Sigmoid colon (tissue), 6 donors: ENCODE measurements at regions not wholly inside any gene's neighbourhood (a gene's known extent, or its start where the extent isn't known, plus 50 kb on each side); places are given as distances from the start of the nearest gene placed in this dataset.

Source experiments
- DNase-seq: peaks from one replicate; pipeline ENCODE4 v3.0.0-alpha.2; 2019
- H3K27ac ChIP-seq, 4 donors: fragments of 200-600 bp; sonication (generic); one replicate each; pipeline ENCODE4 v1.5.1; 2016 to 2019; ENCODE audit warnings: mild to moderate bottlenecking in 1 of 4
- H3K27me3 ChIP-seq, 3 donors: fragments of 200-600 bp; sonication (generic); one replicate each; pipeline ENCODE4 v1.5.1; 2019; ENCODE audit warnings: mild to moderate bottlenecking in 1 of 3
- H3K36me3 ChIP-seq, 4 donors: fragments of 200-600 bp; sonication (generic); one replicate each; pipeline ENCODE4 v1.5.1; 2016 to 2019
- H3K4me1 ChIP-seq, 4 donors: fragments of 200-600 bp; sonication (generic); one replicate each; pipeline ENCODE4 v1.5.1; 2017 to 2019
- H3K4me3 ChIP-seq, 4 donors: fragments of 200-600 bp; sonication (generic); one replicate each; pipeline ENCODE4 v1.5.1; 2017 to 2019; ENCODE audit warnings: mild to moderate bottlenecking in 2 of 4, moderate library complexity in 1 of 4
- H3K9me3 ChIP-seq, 4 donors: fragments of 200-600 bp in 3 of 4; sonication (generic) in 3 of 4; one replicate each; pipeline versions ENCODE4 v1.5.1 to v1.6.1; 2013 to 2019
- CTCF ChIP-seq, 4 experiments: fragments of 450-650 bp in 3 of 4; fragments of 200-600 bp in 1 of 4; IDR thresholded peaks; one replicate each; pipeline ENCODE4 v1.5.1; 2016 to 2019; ENCODE audit warnings: antibody characterized with exemption in 4 of 4, mild to moderate bottlenecking in 3 of 4, moderate library complexity in 2 of 4
- EP300 ChIP-seq, 4 donors: sonication (generic); formaldehyde crosslinking; IDR thresholded peaks; one replicate each; pipeline ENCODE4 v1.6.1; 2017; ENCODE audit warnings: antibody characterized with exemption in 4 of 4
- POLR2A ChIP-seq, 2 donors: fragments of 450-650 bp; IDR thresholded peaks; one replicate each; pipeline ENCODE4 v1.6.1; 2016; ENCODE audit warnings: antibody characterized with exemption in 2 of 2, mild to moderate bottlenecking in 2 of 2, moderate library complexity in 2 of 2
- POLR2AphosphoS5 ChIP-seq, 4 donors: sonication (generic); formaldehyde crosslinking; IDR thresholded peaks; one replicate each; pipeline ENCODE4 v1.6.1; 2017; ENCODE audit warnings: antibody characterized with exemption in 4 of 4
- WGBS, 2 donors: extraction: QIAGEN DNeasy Blood & Tissue Kit; methylation state at CpG; one replicate each; pipeline ENCODE4 v1.1.7; 2013; 5-methylcytosine and 5-hydroxymethylcytosine counted together
- intact Hi-C: fragments of 100-400 bp; cut with DNase I; formaldehyde crosslinking; loops from one replicate; pipeline ENCODE4 v1.15.1; 2023
- small RNA-seq, 3 donors: library from RNA; depleted of rRNA; stranded (forward); fragments of <200 nt; gene quantifications; one replicate each; pipeline ENCODE3, GENCODE V24; 2016
- donor health status: healthy with polysubstance abuse.
- donor health status: healthy.

- Histone ChIP-seq H3K27ac (no peak overlapping the region), H3K36me3 (no peaks in the 10 kb centered on the region), H3K9me3 (no peaks in the 10 kb centered on the region), H3K4me1 (no peaks in the 10 kb centered on the region), H3K4me3 (no peak overlapping the region), H3K27me3 (no peaks in the 10 kb centered on the region)
- intact Hi-C loops: no loop called here
- DNase-seq: no peak
- 72 to 78% methylated on average over 7 of the region's 7 CpGs for WGBS, 2 donors
- no peak for TF ChIP-seq POLR2AphosphoS5 (IDR thresholded peaks at IDR 0.05)
- no peak for TF ChIP-seq POLR2A (IDR thresholded peaks at IDR 0.05)
- no peak for TF ChIP-seq EP300 (IDR thresholded peaks at IDR 0.05)
- no peak for TF ChIP-seq CTCF (IDR thresholded peaks at IDR 0.05)
Measured at GRCh38 chr3:107325446-107325845, 51.8 kb upstream of the CCDC54 start.

Small RNA genes in the stretch of these regions (small RNA-seq; reads per million reads assigned to genes)
- gene MTCO1P35: 0 reads per million in 3 donors
- gene MTND6P6: 0 reads per million in 3 donors
- gene RF00019: 0 reads per million in 3 donors
- gene RNU6-1308P: 0 reads per million in 3 donors
